B cell (primary cell): ENCODE measurements at regions not wholly inside any gene's neighbourhood (a gene's known extent, or its start where the extent isn't known, plus 50 kb on each side); places are given as distances from the start of the nearest gene placed in this dataset.

Source experiments
- ATAC-seq: fragments of 200-7000 bp; cut with Tn5 transposase; one replicate; pipeline ENCODE4 v1.10.0; 2021; ENCODE audit warnings: low read depth, mild to moderate bottlenecking, moderate number of reproducible peaks, moderate library complexity
- CTCF ChIA-PET: fragments of 350-600 bp; sonication (Branson Sonifier 250); formaldehyde crosslinking; loops from one replicate; lab custom pipeline; 2021; ENCODE audit warnings: antibody characterized with exemption, inconsistent platforms; lab: Charles Lee
- POLR2A ChIA-PET: fragments of 350-600 bp; sonication (Branson Sonifier 250); formaldehyde crosslinking; loops from one replicate; lab custom pipeline; 2021; ENCODE audit warnings: antibody characterized with exemption; lab: Charles Lee
- DNase-seq: peaks from one replicate; pipeline ENCODE4 v3.0.0; 2013
- H2AFZ ChIP-seq: 2 replicates; pipeline ENCODE4 v1.6.1; 2012; ENCODE audit warnings: mild to moderate bottlenecking, low read depth, low read length; ENCODE audit not compliant: insufficient read depth, poor library complexity, severe bottlenecking
- H3K27ac ChIP-seq, 2 donors: 1 replicate in 1 of 2; 2 replicates in 1 of 2; pipeline ENCODE4 v1.5.1; 2012 to 2013; ENCODE audit warnings: low read length in 2 of 2, mild to moderate bottlenecking in 2 of 2, moderate library complexity in 1 of 2
- H3K27me3 ChIP-seq, 4 experiments: fragments of 200-600 bp in 1 of 4; sonication (generic) in 1 of 4; replicated peaks in 1 of 4; 1 replicate in 2 of 4; 2 replicates in 2 of 4; pipeline versions ENCODE4 v1.6.1 to v1.7.0; 2013 to 2016; ENCODE audit warnings: low read length in 3 of 4, mild to moderate bottlenecking in 2 of 4, mixed read lengths in 1 of 4, moderate library complexity in 1 of 4; ENCODE audit not compliant: insufficient read depth in 4 of 4, control insufficient read depth in 3 of 4; ENCODE audit errors: control extremely low read depth in 1 of 4
- H3K36me3 ChIP-seq, 2 experiments: replicated peaks in 1 of 2; 1 replicate in 1 of 2; 2 replicates in 1 of 2; pipeline versions ENCODE4 v1.6.1 to v1.7.1; 2013; ENCODE audit warnings: low read length in 1 of 2; ENCODE audit not compliant: insufficient read depth in 2 of 2, control insufficient read depth in 1 of 2; ENCODE audit errors: control extremely low read depth in 1 of 2, extremely low read depth in 1 of 2
- H3K4me1 ChIP-seq, 2 donors: fragments of 200-600 bp in 1 of 2; sonication (generic) in 1 of 2; 1 replicate in 1 of 2; 2 replicates in 1 of 2; pipeline versions ENCODE4 v1.5.1 to v1.6.1; 2013 to 2017; ENCODE audit warnings: low read length in 2 of 2; ENCODE audit not compliant: control insufficient read depth in 2 of 2, insufficient read depth in 2 of 2
- H3K4me2 ChIP-seq: replicated peaks from 2 replicates; pipeline ENCODE3; 2012; ENCODE audit warnings: mild to moderate bottlenecking, low read depth, low read length; ENCODE audit not compliant: poor library complexity, severe bottlenecking
- H3K4me3 ChIP-seq, 5 experiments: fragments of 200-600 bp in 1 of 5; sonication (generic) in 1 of 5; 1 replicate in 3 of 5; 2 replicates in 2 of 5; pipeline versions ENCODE4 v1.5.1 to v1.7.0; 2011 to 2016; ENCODE audit warnings: low read length in 4 of 5, mild to moderate bottlenecking in 4 of 5, low read depth in 2 of 5, control low read depth in 1 of 5, moderate library complexity in 1 of 5; ENCODE audit not compliant: insufficient read depth in 1 of 5; ENCODE audit errors: control extremely low read depth in 1 of 5, extremely low read depth in 1 of 5
- H3K79me2 ChIP-seq: fragments of 200-600 bp; sonication (generic); one replicate; pipeline ENCODE4 v1.6.0; 2016; ENCODE audit warnings: low read length; ENCODE audit not compliant: control insufficient read depth, insufficient read depth
- H3K9ac ChIP-seq: fragments of 200-600 bp; sonication (generic); 2 replicates; pipeline ENCODE4 v1.6.1; 2017; ENCODE audit warnings: mild to moderate bottlenecking, low read length, moderate library complexity
- H3K9me3 ChIP-seq, 3 donors: one replicate each; pipeline versions ENCODE4 v1.6.1 to v1.7.1; 2013; ENCODE audit warnings: low read length in 2 of 3; ENCODE audit not compliant: control insufficient read depth in 2 of 3, insufficient read depth in 1 of 3; ENCODE audit errors: control extremely low read depth in 1 of 3
- H4K20me1 ChIP-seq: 2 replicates; pipeline ENCODE4 v1.6.0; 2012; ENCODE audit warnings: mild to moderate bottlenecking, low read length; ENCODE audit not compliant: insufficient read depth, control insufficient read depth, poor library complexity, severe bottlenecking
- H3K27ac Mint-ChIP-seq: one replicate; pipeline ENCODE4 v1.8.0; 2021; ENCODE audit warnings: mixed read lengths
- H3K27me3 Mint-ChIP-seq: one replicate; pipeline ENCODE4 v1.8.0; 2021; ENCODE audit warnings: mixed read lengths
- H3K4me1 Mint-ChIP-seq: one replicate; pipeline ENCODE4 v1.8.0; 2021; ENCODE audit warnings: mixed read lengths
- H3K4me3 Mint-ChIP-seq: one replicate; pipeline ENCODE4 v1.8.0; 2021; ENCODE audit warnings: mixed read lengths
- H3K9me3 Mint-ChIP-seq: one replicate; pipeline ENCODE4 v1.8.0; 2022; ENCODE audit warnings: mixed read lengths; ENCODE audit not compliant: insufficient read depth
- CTCF ChIP-seq: fragments of 200-600 bp; IDR thresholded peaks from one replicate; pipeline ENCODE4 v1.8.0; 2022; ENCODE audit warnings: antibody characterized with exemption, mild to moderate bottlenecking
- EZH2 ChIP-seq: IDR thresholded peaks from 2 replicates; pipeline ENCODE4 v1.6.1; 2012; ENCODE audit warnings: borderline replicate concordance, low read depth, mild to moderate bottlenecking, moderate library complexity, low read length; ENCODE audit not compliant: insufficient read depth, poor library complexity, severe bottlenecking
- WGBS: methylation state at CpG from one replicate; pipeline ENCODE4 v1.1.5; 2013; ENCODE audit warnings: missing lambda C conversion rate; ENCODE audit not compliant: insufficient coverage; 5-methylcytosine and 5-hydroxymethylcytosine counted together
- intact Hi-C: fragments of 100-400 bp; cut with micrococcal nuclease; formaldehyde crosslinking; loops from one replicate; pipeline ENCODE4 v1.10.0; 2022

GRCh38 chr10:6339891-6340290 is 137.2 kb downstream of the PFKFB3 start:
- DNase-seq (no peak), ATAC-seq (no peak)
- TF ChIP-seq EZH2 (no peak), CTCF (no peak)
- Mint-ChIP-seq H3K27me3 (no peaks in the 10 kb centered on the region), H3K9me3 (no peaks in the 10 kb centered on the region), H3K4me3 (no peak overlapping the region), H3K4me1 (no peaks in the 10 kb centered on the region), H3K27ac (no peak overlapping the region)
- Histone ChIP-seq H3K36me3 (no peaks in the 10 kb centered on the region), H2AFZ (no peak overlapping the region), H4K20me1 (no peaks in the 10 kb centered on the region), H3K4me1 (no peaks in the 10 kb centered on the region), H3K27me3 (no peaks in the 10 kb centered on the region), H3K79me2 (no peaks in the 10 kb centered on the region), H3K4me2 (no peak overlapping the region), H3K9me3 (peaks cover 0 to 6% (median 6%) of the 10 kb centered on the region in 3 donors), H3K4me3 (no peak overlapping the region), H3K9ac (no peak overlapping the region), H3K27ac (no peak overlapping the region)
- ChIA-PET CTCF (no interaction called here), POLR2A (no interaction called here)
- WGBS: 100% methylated on average over 2 of the region's 5 CpGs
- intact Hi-C loops: no loop called here

DNA sequence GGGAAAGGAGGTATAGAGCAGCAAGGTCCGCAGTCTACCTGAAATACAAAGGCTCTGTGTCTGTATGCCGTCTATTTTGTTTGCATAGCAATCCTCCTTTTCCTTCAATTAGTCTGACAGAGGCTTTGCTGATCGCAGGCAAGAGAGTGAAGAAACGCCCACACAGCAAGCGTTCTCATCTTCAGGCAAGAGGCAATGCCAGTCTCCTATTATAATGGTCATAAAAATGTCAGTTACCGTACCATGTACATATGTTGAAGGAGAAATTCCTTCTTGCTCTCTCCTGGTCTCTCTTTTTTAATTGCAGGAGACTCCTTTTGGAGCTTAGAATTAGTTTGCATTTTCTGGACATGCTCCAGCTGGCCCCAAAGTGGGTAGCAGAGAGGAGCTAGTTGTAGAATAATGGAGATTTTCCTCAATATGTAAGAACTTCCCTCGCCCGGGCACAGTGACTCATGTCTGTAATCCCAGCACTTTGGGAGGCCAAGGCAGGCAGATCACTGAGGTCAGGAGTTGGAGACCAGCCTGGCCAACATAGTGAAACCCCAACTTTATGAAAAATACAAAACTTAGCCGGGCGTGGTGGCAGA is 139.5 kb downstream of the PFKFB3 start:
- POLR2A ChIA-PET: interaction anchor here (0.7 kb wide), 2 partner anchors 14 to 237 kb away, joined by 5 to 8 read pairs; no protein-coding TSS in a partner anchor

More for the DNA sequence above, 139.5 kb downstream of the PFKFB3 start:
- no peak overlapping the region for H3K4me3 ChIP-seq
- H3K79me2 ChIP-seq: no peaks in the 10 kb centered on the region
- no peak overlapping the region for H2AFZ ChIP-seq
- intact Hi-C loops: no loop called here
- peaks cover 0 to 6% (median 0%) of the 10 kb centered on the region in 4 experiments for H3K27me3 ChIP-seq
- no peak overlapping the region for H3K9ac ChIP-seq
- H3K4me2 ChIP-seq: no peak overlapping the region
- Mint-ChIP-seq H3K27ac (no peak overlapping the region), H3K4me3 (no peak overlapping the region), H3K9me3 (no peaks in the 10 kb centered on the region), H3K4me1 (peaks cover 11% of the 10 kb centered on the region), H3K27me3 (peaks cover 3% of the 10 kb centered on the region)
- H3K9me3 ChIP-seq: peaks cover 0 to 6% (median 6%) of the 10 kb centered on the region in 3 donors
- peaks cover 8 to 12% of the 10 kb centered on the region in 2 donors for H3K4me1 ChIP-seq
- H3K27ac ChIP-seq: no peak overlapping the region
- no peaks in the 10 kb centered on the region for H3K36me3 ChIP-seq
- WGBS: 77% methylated on average over 5 of the region's 10 CpGs
- TF ChIP-seq CTCF (no peak), EZH2 (no peak)
- CTCF ChIA-PET: interaction anchor here (1.0 to 4.4 kb wide), 2 partner anchors 13 to 59 kb away, joined by 3 to 10 read pairs; no protein-coding TSS in a partner anchor
- DNase-seq: no peak
- no peak for ATAC-seq
- H4K20me1 ChIP-seq: no peaks in the 10 kb centered on the region
